GM23338 (cell line): ENCODE measurements at regions not wholly inside any gene's neighbourhood (a gene's known extent, or its start where the extent isn't known, plus 50 kb on each side); places are given as distances from the start of the nearest gene placed in this dataset.

ENCODE experiments used
- ATAC-seq: fragments of 200-7000 bp; cut with Tn5 transposase; 3 replicates; pipeline ENCODE4 v1.9.1; 2020
- DNase-seq: peaks from one replicate; pipeline ENCODE4 v3.0.0-alpha.2; 2015; ENCODE audit warnings: low spot score
- H2AFZ ChIP-seq: fragments of 200-600 bp; sonication (generic); 2 replicates; pipeline ENCODE4 v1.8.0; 2016; ENCODE audit warnings: antibody characterized with exemption, mild to moderate bottlenecking, moderate library complexity
- H3F3A ChIP-seq: fragments of 200-600 bp; sonication (generic); replicated peaks from 2 replicates; pipeline ENCODE4 v1.8.0; 2017; ENCODE audit warnings: antibody characterized with exemption, mixed run types, low read depth
- H3K27ac ChIP-seq: fragments of 200-600 bp; sonication (generic); 2 replicates; pipeline ENCODE4 v1.6.1; 2016; ENCODE audit warnings: low read depth
- H3K27me3 ChIP-seq: fragments of 200-600 bp; sonication (generic); 2 replicates; pipeline ENCODE4 v1.8.0; 2016; ENCODE audit warnings: mild to moderate bottlenecking, mixed run types, moderate library complexity; ENCODE audit not compliant: insufficient read depth
- H3K36me3 ChIP-seq: fragments of 200-600 bp; sonication (generic); 2 replicates; pipeline ENCODE4 v1.8.0; 2016; ENCODE audit warnings: mild to moderate bottlenecking; ENCODE audit not compliant: insufficient read depth
- H3K4me1 ChIP-seq: fragments of 200-600 bp; sonication (generic); 2 replicates; pipeline ENCODE4 v1.8.0; 2016; ENCODE audit warnings: mild to moderate bottlenecking, moderate library complexity; ENCODE audit not compliant: insufficient read depth
- H3K4me2 ChIP-seq: fragments of 200-600 bp; sonication (generic); 2 replicates; pipeline ENCODE4 v1.7.1; 2017; ENCODE audit warnings: mixed run types
- H3K4me3 ChIP-seq: fragments of 200-600 bp; sonication (generic); 2 replicates; pipeline ENCODE4 v1.6.1; 2016; ENCODE audit warnings: mixed run types
- H3K79me2 ChIP-seq: fragments of 200-600 bp; sonication (generic); replicated peaks from 2 replicates; pipeline ENCODE4 v1.8.0; 2017; ENCODE audit warnings: mild to moderate bottlenecking; ENCODE audit not compliant: insufficient read depth
- H3K9me2 ChIP-seq: fragments of 200-600 bp; sonication (generic); 2 replicates; pipeline ENCODE4 v1.8.0; 2017; ENCODE audit not compliant: insufficient read depth
- H4K20me1 ChIP-seq: fragments of 200-600 bp; sonication (generic); replicated peaks from 2 replicates; pipeline ENCODE4 v1.8.0; 2017; ENCODE audit warnings: mild to moderate bottlenecking; ENCODE audit not compliant: insufficient read depth
- H3K27ac Mint-ChIP-seq: 2 replicates; pipeline ENCODE4 v1.8.0; 2020; ENCODE audit warnings: inconsistent platforms, mild to moderate bottlenecking, moderate library complexity, mixed read lengths
- H3K27me3 Mint-ChIP-seq: 3 replicates; pipeline ENCODE4 v1.8.0; 2022; ENCODE audit warnings: low read depth, mild to moderate bottlenecking, moderate library complexity, mixed read lengths, inconsistent platforms; ENCODE audit not compliant: insufficient read depth, poor library complexity
- H3K36me3 Mint-ChIP-seq: 3 replicates; pipeline ENCODE4 v1.8.0; 2021; ENCODE audit warnings: low read depth, mild to moderate bottlenecking, inconsistent platforms, moderate library complexity, mixed read lengths
- H3K4me1 Mint-ChIP-seq: 3 replicates; pipeline ENCODE4 v1.8.0; 2020; ENCODE audit warnings: mild to moderate bottlenecking, inconsistent platforms, mixed read lengths
- H3K4me3 Mint-ChIP-seq: 3 replicates; pipeline ENCODE4 v1.8.0; 2021; ENCODE audit warnings: moderate library complexity, mild to moderate bottlenecking, inconsistent platforms, mixed read lengths
- H3K9me3 Mint-ChIP-seq: 3 replicates; pipeline ENCODE4 v1.8.0; 2020; ENCODE audit warnings: moderate library complexity, mild to moderate bottlenecking, inconsistent platforms, mixed read lengths
- CREB1 ChIP-seq: fragments of 250-450 bp; sonication (Bioruptor Pico); IDR thresholded peaks from 2 replicates; pipeline ENCODE4 v1.5.0; 2020; ENCODE audit warnings: low read depth, mild to moderate bottlenecking, moderate library complexity
- CTCF ChIP-seq, 2 experiments: fragments of 200-600 bp in 1 of 2; sonication (generic) in 1 of 2; conservative IDR thresholded peaks; 2 replicates each; pipeline versions ENCODE4 v1.5.1 to v1.6.1; 2016 to 2017; ENCODE audit warnings: antibody characterized with exemption in 2 of 2, low read depth in 2 of 2, mild to moderate bottlenecking in 2 of 2, moderate library complexity in 1 of 2
- ETS1 ChIP-seq: IDR thresholded peaks from 2 replicates; pipeline ENCODE4 v1.6.1; 2016; ENCODE audit warnings: antibody characterized with exemption
- EZH2 ChIP-seq: fragments of 200-600 bp; sonication (generic); IDR thresholded peaks from one replicate; pipeline ENCODE4 v1.8.0; 2017; ENCODE audit warnings: antibody characterized with exemption, mild to moderate bottlenecking, low read depth; ENCODE audit not compliant: unreplicated experiment
- EZH2phosphoT487 ChIP-seq: fragments of 200-600 bp; sonication (generic); IDR thresholded peaks from one replicate; pipeline ENCODE4 v1.8.1; 2018; ENCODE audit warnings: antibody characterized with exemption; ENCODE audit not compliant: unreplicated experiment
- JUNB ChIP-seq: IDR thresholded peaks from one replicate; pipeline ENCODE4 v1.6.1; 2016; ENCODE audit warnings: antibody characterized with exemption; ENCODE audit not compliant: unreplicated experiment
- NANOG ChIP-seq: IDR thresholded peaks from 2 replicates; pipeline ENCODE4 v1.6.1; 2016; ENCODE audit warnings: antibody characterized with exemption, borderline replicate concordance
- REST ChIP-seq: IDR thresholded peaks from one replicate; pipeline ENCODE4 v1.6.1; 2018; ENCODE audit warnings: antibody characterized with exemption; ENCODE audit not compliant: unreplicated experiment
- STAT1 ChIP-seq: IDR thresholded peaks from one replicate; pipeline ENCODE4 v1.6.1; 2016; ENCODE audit warnings: antibody characterized with exemption; ENCODE audit not compliant: unreplicated experiment
- ZNF114 ChIP-seq: fragments of 250-450 bp; sonication (Bioruptor Pico); IDR thresholded peaks from 2 replicates; pipeline ENCODE4 v1.5.0; 2020; ENCODE audit warnings: mild to moderate bottlenecking, moderate library complexity
- ZNF331 ChIP-seq: fragments of 250-450 bp; sonication (Bioruptor Pico); IDR thresholded peaks from 2 replicates; pipeline ENCODE4 v1.5.0; 2020; ENCODE audit warnings: low read depth, mild to moderate bottlenecking, moderate library complexity

GRCh38 chr3:40837300-40837699 lies 312.5 kb downstream of the ZNF621 start:
- Mint-ChIP-seq H3K4me1 (no peaks in the 10 kb centered on the region), H3K27ac (no peak overlapping the region)
- no peak overlapping the region for H2AFZ ChIP-seq

GRCh38 chr3:40841131-40841530 lies 316.4 kb downstream of the ZNF621 start:
- DNase-seq: no peak
- Mint-ChIP-seq H3K4me3 (no peak overlapping the region), H3K36me3 (peaks cover 8% of the 10 kb centered on the region; the same call in 1 of the 3 replicates), H3K27ac (no peak overlapping the region), H3K27me3 (peaks cover 2% of the 10 kb centered on the region), H3K4me1 (peaks cover 14% of the 10 kb centered on the region; the same call in 2 of the 3 replicates), H3K9me3 (peaks cover 9% of the 10 kb centered on the region)
- no peaks in the 10 kb centered on the region for H3K79me2 ChIP-seq
- H3K4me3 ChIP-seq: no peak overlapping the region
- no peak for ATAC-seq
- H2AFZ ChIP-seq: no peak overlapping the region
- no peaks in the 10 kb centered on the region for H3K27me3 ChIP-seq
- no peak overlapping the region for H3K4me2 ChIP-seq
- 0 out of 2 replicates have a peak, but pooled peaks cover 2% of the 10 kb centered on the region for H3K9me2 ChIP-seq
- H3K4me1 ChIP-seq: peaks cover 20% of the 10 kb centered on the region
- H4K20me1 ChIP-seq: no peaks in the 10 kb centered on the region
- no peaks in the 10 kb centered on the region; the same call in 1 of the 2 replicates for H3K36me3 ChIP-seq
- no peaks in the 10 kb centered on the region for H3F3A ChIP-seq
- no peak overlapping the region for H3K27ac ChIP-seq
- TF ChIP-seq NANOG (no peak), ETS1 (no peak), REST (no peak), ZNF331 (CRISPR knock-in tag) (no peak), EZH2phosphoT487 (no peak), CTCF (conservative IDR thresholded peaks at IDR 0.05; ENCODE audit: low read depth in 2 of 2) (no peak), STAT1 (no peak), ZNF114 (CRISPR knock-in tag) (no peak), JUNB (no peak), EZH2 (no peak), CREB1 (CRISPR knock-in tag) (no peak)

More at GRCh38 chr3:40837300-40837699, 312.5 kb downstream of the ZNF621 start:
- H3K36me3 Mint-ChIP-seq: no peaks in the 10 kb centered on the region
- H3K27me3 Mint-ChIP-seq: peaks cover 2% of the 10 kb centered on the region
- Histone ChIP-seq H3K79me2 (no peaks in the 10 kb centered on the region), H3F3A (no peaks in the 10 kb centered on the region), H3K27ac (no peak overlapping the region), H3K4me2 (no peak overlapping the region), H3K4me3 (no peak overlapping the region), H3K36me3 (no peaks in the 10 kb centered on the region), H3K9me2 (0 out of 2 replicates have a peak, but pooled peaks cover 11% of the 10 kb centered on the region), H3K27me3 (no peaks in the 10 kb centered on the region), H4K20me1 (no peaks in the 10 kb centered on the region), H3K4me1 (no peaks in the 10 kb centered on the region)
- H3K4me3 Mint-ChIP-seq: no peak overlapping the region
- no peak for TF ChIP-seq NANOG
- TF ChIP-seq ZNF331 (CRISPR knock-in tag): no peak
- no peaks in the 10 kb centered on the region for H3K9me3 Mint-ChIP-seq
- ATAC-seq (no peak), DNase-seq (no peak)
